Nephron (organoid): ENCODE measurements at regions not wholly inside any gene's neighbourhood (a gene's known extent, or its start where the extent isn't known, plus 50 kb on each side); places are given as distances from the start of the nearest gene placed in this dataset.

ENCODE experiments used
- H3K27ac Mint-ChIP-seq, 3 experiments: 2 replicates each; pipeline ENCODE4 v1.8.0; 2020; ENCODE audit warnings: mixed read lengths in 3 of 3, mild to moderate bottlenecking in 2 of 3, moderate library complexity in 1 of 3
- H3K27me3 Mint-ChIP-seq: 2 replicates; pipeline ENCODE4 v1.8.0; 2021; ENCODE audit warnings: low read depth, mild to moderate bottlenecking, moderate library complexity, mixed read lengths
- H3K36me3 Mint-ChIP-seq: 2 replicates; pipeline ENCODE4 v1.8.0; 2020; ENCODE audit warnings: low read depth, mixed read lengths
- H3K4me1 Mint-ChIP-seq: 2 replicates; pipeline ENCODE4 v1.8.0; 2020; ENCODE audit warnings: mixed read lengths
- H3K4me3 Mint-ChIP-seq, 3 experiments: 2 replicates each; pipeline ENCODE4 v1.8.0; 2020; ENCODE audit warnings: mild to moderate bottlenecking in 3 of 3, mixed read lengths in 3 of 3, moderate library complexity in 2 of 3
- H3K9me3 Mint-ChIP-seq: 2 replicates; pipeline ENCODE4 v1.8.0; 2020; ENCODE audit warnings: mixed read lengths
- CTCF ChIP-seq, 3 experiments: fragments of 200-600 bp; sonication (generic); IDR thresholded peaks; one replicate each; pipeline ENCODE4 v1.5.0; 2021; ENCODE audit warnings: antibody characterized with exemption in 3 of 3; ENCODE audit not compliant: unreplicated experiment in 3 of 3

- Mint-ChIP-seq H3K4me3 (no peak overlapping the region), H3K36me3 (no peaks in the 10 kb centered on the region), H3K27ac (no peak overlapping the region), H3K4me1 (no peaks in the 10 kb centered on the region), H3K9me3 (peaks cover 34% of the 10 kb centered on the region), H3K27me3 (no peaks in the 10 kb centered on the region)
- no peak for TF ChIP-seq CTCF (IDR thresholded peaks at IDR 0.05; ENCODE audit: unreplicated experiment in 3 of 3)
Observed at GRCh38 chr19:27906081-27906480, 1306.9 kb downstream of the UQCRFS1 start.

- Mint-ChIP-seq H3K9me3 (peaks cover 37% of the 10 kb centered on the region), H3K4me1 (no peaks in the 10 kb centered on the region), H3K27ac (no peak overlapping the region), H3K27me3 (no peaks in the 10 kb centered on the region), H3K36me3 (no peaks in the 10 kb centered on the region), H3K4me3 (no peak overlapping the region)
- TF ChIP-seq CTCF (IDR thresholded peaks at IDR 0.05; ENCODE audit: unreplicated experiment in 3 of 3) = no peak
Observed at GRCh38 chr19:27905074-27905473, 1307.9 kb downstream of the UQCRFS1 start.

GRCh38 chr19:27901078-27901477 is 1311.9 kb downstream of the UQCRFS1 start:
- Mint-ChIP-seq H3K27ac (no peak overlapping the region), H3K4me3 (no peak overlapping the region), H3K36me3 (no peaks in the 10 kb centered on the region), H3K9me3 (peaks cover 50% of the 10 kb centered on the region), H3K27me3 (no peaks in the 10 kb centered on the region), H3K4me1 (no peaks in the 10 kb centered on the region)
- no peak for TF ChIP-seq CTCF (IDR thresholded peaks at IDR 0.05; ENCODE audit: unreplicated experiment in 3 of 3)

- H3K4me1 Mint-ChIP-seq = no peaks in the 10 kb centered on the region
Observed at GRCh38 chr19:27896091-27896490, 1316.9 kb downstream of the UQCRFS1 start.

DNA sequence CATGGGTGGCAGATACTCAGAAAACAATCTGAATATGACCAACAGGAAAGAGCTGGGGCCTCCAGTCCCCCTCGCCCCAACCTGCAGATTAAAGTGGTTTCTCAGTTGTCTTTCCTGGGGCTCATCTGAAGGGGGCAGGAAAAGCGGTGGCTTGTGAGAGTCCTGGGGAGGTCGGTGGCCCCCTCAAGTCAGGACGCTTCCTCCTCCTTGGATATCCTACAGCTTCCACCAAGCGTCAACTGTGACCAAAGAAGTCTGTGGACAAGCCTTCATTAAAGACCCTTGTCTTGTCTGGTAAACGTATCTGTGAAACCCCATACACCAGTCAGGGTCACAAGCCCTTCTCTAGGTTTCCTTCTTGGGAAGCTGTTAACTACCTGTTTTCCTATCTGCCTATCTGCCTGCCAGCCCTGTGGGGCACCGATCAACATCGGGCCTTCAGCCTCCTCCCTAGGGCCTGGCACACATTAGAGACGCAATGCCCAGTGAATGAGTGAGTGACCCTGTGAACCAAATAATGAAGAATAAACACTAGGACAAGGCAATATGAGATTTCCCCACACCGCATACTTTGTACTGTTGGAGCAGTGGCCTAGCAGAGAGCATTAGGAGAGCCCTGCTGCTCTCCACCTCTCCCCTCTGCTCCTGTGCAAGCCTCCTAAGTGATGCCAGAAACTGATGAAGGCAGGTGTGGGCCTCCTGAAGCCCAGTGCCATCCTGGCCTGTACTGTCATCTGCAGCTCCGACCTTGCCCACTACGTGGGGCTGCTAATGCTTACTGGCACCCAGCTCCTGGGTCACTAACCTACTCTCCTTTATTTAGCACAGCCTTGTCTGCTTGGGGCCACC is 1317.8 kb downstream of the UQCRFS1 start:
- Mint-ChIP-seq H3K4me3 (no peak overlapping the region), H3K4me1 (no peaks in the 10 kb centered on the region), H3K9me3 (peaks cover 49% of the 10 kb centered on the region), H3K27me3 (no peaks in the 10 kb centered on the region), H3K36me3 (no peaks in the 10 kb centered on the region), H3K27ac (no peak overlapping the region)
- no peak for TF ChIP-seq CTCF (IDR thresholded peaks at IDR 0.05; ENCODE audit: unreplicated experiment in 3 of 3)

More at GRCh38 chr19:27896091-27896490, 1316.9 kb downstream of the UQCRFS1 start:
- H3K27me3 Mint-ChIP-seq = no peaks in the 10 kb centered on the region
- no peak for TF ChIP-seq CTCF (IDR thresholded peaks at IDR 0.05; ENCODE audit: unreplicated experiment in 3 of 3)
- no peak overlapping the region for H3K4me3 Mint-ChIP-seq
- peaks cover 54% of the 10 kb centered on the region for H3K9me3 Mint-ChIP-seq
- H3K36me3 Mint-ChIP-seq = no peaks in the 10 kb centered on the region
- no peak overlapping the region for H3K27ac Mint-ChIP-seq

DNA sequence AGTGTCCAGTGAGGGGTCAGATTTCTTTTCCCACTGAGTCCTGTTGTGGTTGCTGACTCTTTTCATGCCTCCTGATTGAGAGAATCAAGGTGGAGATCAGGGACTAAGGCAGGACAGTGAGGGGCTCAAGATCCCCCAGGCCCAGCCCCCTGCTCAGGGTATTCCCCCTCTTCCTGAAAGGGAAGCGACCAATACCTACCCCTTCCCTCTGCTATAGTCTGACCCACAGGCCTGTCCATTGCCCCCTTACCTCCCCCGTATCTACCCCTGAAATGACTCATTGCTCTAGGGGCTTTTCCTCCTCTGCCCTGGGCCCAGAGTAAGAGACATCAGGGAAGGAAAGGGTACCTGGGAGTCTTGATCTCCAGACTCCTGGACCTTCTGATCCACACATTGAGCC is 1320.5 kb downstream of the UQCRFS1 start:
- Mint-ChIP-seq H3K27ac (no peak overlapping the region), H3K4me3 (no peak overlapping the region), H3K9me3 (peaks cover 58% of the 10 kb centered on the region), H3K4me1 (no peaks in the 10 kb centered on the region), H3K36me3 (no peaks in the 10 kb centered on the region), H3K27me3 (peaks cover 6% of the 10 kb centered on the region)
- no peak for TF ChIP-seq CTCF (IDR thresholded peaks at IDR 0.05; ENCODE audit: unreplicated experiment in 3 of 3)
